NCI-H510A (cell line): ENCODE measurements at regions not wholly inside any gene's neighbourhood (a gene's known extent, or its start where the extent isn't known, plus 50 kb on each side); places are given as distances from the start of the nearest gene placed in this dataset.
"Not testable (repeated sequence)": the region's sequence is repeated elsewhere in the genome, so short reads cannot be mapped to it uniquely, and the experiment has no call there.

ENCODE experiments used
- DNase-seq: peaks from one replicate; lab custom pipeline; 2025; lab: John Stamatoyannopoulos, UW

DNA sequence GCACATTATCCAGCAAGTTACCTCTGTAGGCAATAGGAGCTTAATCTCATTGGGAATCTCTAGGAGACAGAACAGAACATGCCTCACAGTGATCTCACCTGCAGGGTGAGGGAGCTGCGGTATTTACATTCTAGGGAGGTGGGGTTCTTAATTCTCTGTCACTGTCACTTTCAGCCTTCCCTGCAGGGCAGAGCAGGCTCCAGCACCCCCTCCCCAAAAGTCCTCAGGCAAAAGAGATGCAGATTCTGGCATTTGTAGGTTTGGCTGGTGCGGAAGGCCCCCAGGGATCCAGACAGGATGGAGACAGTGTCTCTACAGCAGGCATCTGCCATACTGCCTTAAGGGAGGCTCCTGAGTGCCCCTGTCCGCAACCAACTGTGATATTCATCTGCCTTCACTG lies 166.4 kb upstream of the ATP6AP2 start:
- DNase-seq = no peak

DNA sequence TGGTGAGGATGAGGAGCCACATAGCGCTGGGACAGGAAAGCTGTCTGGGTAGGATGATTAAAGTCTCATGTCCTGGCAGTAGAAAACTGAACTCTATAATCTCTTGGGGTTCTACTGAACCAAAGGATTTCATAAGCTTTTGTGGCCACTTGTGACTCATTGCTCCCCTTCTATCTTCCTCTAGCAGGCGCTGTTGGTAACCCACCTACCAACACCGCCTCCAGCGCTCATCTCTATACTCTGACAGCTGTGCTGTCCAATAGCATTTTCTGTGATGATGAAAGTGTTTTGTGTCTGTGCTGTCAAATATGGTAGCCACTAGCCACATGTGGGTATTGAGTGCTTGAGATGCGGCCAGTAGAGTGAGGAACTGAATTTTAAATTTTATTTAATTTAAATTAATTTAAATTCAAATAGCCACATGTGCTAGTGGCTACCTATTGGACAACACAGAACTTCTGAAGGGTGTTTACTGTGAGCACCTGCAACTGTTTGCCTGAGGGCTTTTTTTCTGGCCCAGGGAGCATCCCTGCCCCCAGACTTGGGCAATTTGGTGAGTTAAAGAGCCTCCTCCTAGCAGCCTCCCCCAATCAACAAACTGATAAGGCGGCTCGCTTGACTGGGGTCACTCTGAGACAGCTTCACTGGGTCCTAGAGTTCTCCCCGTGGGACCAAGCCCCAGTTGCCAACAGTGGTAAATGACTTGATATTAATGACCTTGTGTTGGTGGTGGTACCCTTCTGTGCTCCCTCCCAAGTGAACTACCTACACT lies 169.2 kb upstream of the ATP6AP2 start:
- DNase-seq = no peak

DNA sequence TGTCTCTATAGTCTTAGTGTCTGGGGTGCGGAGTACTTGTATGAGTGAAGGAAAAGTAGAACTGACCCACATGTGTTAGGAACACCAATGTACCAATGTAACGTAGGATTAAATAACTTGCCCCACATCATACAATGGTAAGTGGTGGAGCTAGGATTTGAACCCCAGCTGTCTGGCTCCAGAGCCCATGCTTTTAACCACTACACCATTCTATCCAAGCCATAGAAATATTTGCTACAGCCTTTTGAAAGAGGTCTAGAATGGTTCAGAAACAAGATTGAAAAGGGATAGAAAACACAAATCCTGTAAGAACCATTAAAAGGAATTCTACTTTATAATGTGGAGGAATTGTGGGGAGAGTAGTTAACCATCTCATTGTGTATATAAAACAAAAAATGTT lies 169.9 kb upstream of the ATP6AP2 start:
- no peak for DNase-seq

DNA sequence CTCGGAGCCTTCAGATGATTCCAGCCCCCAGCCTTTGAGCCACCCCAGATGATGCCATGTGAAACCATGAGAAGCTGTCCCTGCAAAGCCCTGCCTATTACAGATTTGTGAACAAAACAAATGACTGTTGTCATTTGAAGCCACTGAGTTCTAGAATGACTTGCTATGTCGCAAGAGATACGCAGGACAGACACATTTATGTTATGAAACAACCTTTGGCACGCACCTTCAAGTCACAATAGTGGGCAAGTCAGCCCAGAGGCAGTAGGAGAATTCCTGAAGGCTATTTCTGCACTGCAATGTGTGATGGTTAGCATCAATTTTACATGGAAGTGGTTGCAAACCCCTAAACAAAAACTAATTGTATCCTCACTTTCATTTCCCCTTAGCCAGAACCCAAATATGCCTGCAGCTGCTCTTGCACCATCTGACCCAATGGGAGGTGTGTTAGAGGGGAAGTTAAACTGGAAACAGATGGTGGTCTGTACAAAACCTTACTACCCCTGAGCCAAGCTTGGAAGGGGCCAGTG lies 174.4 kb upstream of the ATP6AP2 start:
- no peak for DNase-seq

DNA sequence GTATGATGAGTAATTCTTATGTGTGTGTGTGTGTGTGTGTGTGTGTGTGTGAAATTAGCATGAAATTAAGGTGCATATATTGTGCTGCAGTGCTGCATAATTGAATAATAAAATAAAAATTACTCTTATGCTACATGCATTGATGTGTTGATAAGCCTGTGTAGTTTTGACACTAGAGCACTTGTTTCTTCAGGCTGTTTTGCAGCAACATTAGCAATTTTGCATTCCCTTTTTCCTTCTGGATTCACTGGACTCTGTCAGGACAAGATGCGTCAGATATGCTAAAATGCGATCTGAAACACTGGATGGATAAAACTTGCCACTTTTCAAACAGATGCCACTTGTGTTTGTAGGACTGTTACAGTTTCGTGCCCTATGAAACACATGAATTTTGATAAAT lies 175.4 kb upstream of the ATP6AP2 start:
- DNase-seq = no peak

DNA sequence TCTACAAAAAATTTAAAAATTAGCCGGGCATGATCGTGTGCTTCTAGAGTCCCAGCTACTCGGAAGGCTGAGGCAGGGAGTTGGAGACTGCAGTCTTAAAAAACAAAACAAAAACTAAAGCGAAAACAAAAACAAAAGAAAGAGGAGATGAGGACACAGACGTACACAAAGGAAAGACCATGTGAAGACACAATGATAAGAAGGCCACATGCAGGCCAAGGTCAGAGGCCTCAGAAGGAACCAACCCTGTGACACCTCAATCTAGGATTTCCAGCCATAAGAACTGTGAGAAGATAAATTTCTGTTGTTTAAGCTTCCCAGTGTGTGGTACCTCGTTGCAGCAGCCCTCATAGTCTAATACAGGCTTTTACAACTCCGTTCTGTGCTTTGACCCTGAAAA lies 177.0 kb upstream of the ATP6AP2 start:
- DNase-seq = no peak

DNA sequence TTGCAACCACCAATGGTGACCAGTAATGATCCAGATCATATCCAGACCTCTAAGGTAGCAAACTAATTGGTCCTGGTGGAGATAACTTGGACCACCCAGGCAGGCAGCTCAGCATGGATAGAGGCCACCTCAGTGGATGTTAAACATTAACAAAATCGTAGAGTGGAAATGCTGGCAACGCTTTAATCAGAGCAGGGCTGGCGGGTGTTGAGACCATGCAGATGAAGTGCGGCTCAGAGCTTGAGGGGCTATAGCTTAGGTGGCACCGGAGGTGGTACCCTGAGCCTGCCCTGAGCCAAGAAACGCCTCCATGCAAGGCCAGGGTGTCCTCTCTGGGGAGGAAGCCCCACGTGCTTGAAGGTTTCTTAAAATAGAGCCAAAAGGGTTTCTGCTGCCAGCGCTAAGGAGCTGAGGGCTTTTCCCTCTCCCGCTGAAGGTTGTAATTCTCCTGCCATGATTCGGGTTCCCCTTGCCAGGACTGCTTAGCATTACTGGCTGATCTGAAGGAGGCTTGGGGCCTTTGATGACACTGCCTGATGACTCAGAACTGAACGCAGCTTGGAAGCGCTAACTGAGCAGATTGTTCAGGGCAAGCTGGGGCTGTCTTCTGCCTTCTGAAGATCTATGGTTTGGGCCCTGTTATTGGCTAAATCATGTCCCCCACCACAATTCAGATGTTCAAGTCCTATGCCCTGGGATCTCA lies 177.8 kb upstream of the ATP6AP2 start:
- DNase-seq = no peak

DNA sequence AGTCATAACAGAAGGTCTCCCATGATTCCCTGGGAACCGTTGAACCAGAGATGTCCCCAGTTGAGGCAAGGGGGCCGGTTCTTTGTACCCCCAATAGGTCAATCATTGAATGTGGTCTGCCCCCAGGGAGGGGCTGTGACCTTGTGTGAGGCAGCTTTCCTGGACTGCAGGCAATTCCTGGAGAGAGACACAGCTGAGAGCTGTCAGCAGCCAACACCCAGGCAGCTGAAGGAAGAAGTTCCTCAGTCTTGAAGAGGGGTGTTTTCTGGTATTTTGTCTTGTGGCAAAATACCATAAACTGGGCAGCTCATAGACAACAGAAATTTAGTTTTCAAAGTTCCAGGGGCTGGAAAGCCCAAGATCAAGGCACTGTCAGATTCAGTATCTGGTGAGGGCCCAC lies 185.7 kb upstream of the ATP6AP2 start:
- DNase-seq = no peak

DNA sequence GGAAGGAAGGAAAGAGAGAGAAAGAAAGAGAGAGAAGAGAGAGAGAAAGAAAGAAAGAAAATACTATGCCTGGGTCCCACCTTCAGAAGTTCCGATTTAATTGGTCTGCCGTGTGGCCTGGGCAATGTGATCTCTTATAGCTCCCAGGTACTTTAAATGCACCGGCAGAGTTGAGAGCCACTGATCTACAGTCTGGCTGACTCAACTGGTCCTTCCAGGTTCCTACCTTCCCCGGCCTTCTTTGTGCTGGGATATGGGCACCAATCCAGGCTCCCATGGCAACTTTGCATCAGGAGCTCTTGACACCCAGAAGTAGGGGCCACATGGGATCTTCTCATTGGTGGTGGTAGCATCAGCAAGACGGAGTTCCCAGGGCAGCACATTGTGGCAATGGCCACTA lies 186.5 kb upstream of the ATP6AP2 start:
- DNase-seq = peak; percentile 51

DNA sequence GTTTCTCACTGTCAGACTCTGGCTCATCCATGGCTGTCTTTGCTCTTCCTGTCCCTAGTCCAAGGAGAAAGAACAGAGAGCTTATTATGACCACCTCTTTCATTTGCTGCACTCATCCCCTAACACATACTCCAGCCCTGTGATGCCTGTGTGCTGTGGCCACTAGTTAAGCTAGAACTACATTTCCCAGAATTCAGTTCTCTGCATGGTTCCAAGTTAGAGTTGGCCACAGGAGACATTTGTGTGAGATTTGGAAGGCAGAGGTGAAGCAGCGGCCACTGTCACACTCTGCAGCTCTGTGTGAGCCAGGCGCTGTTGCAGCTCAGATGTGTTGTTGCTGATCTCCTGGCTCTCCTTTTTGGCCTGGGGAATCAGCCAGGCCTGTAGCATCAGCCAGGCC lies 188.2 kb upstream of the ATP6AP2 start:
- no peak for DNase-seq

DNA sequence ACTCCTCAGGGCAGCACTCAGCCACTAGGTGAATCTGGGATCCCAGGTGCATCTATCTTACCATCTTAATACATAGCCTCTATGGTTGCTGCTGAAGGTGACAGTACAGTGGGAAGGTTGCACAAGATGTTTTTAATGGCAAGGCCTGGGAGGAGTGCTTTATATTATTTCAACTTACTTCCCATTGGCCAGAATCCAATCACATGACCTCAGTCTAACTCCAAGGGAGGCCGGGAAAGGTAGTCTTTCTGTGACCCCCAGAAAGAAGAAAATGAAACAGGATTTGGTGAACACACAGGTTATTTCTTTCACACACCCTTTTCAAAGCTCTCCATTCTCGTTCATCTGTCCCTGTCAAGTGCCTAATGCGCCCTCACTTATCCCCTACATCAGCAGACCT lies 189.1 kb upstream of the ATP6AP2 start:
- DNase-seq = no peak

DNA sequence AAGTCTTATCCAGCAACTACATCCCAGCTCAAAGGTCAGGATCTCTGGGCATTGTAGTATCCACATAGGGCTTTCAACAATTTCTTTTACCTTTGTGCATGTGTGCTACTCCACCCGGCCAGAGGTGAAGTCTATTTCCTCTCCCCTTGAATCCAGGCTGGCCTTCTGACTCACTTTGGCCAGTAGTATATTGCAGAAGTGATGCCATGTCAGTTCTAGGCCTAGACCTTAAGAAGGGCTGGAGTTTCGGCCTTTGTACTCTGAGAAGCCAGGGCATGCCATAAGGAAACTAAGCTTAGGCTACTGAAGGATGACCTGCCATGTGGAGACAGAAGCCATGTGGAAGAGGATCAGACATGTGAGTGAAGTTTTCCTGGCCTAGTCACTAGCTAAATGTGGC lies 191.2 kb upstream of the ATP6AP2 start:
- no peak for DNase-seq

DNA sequence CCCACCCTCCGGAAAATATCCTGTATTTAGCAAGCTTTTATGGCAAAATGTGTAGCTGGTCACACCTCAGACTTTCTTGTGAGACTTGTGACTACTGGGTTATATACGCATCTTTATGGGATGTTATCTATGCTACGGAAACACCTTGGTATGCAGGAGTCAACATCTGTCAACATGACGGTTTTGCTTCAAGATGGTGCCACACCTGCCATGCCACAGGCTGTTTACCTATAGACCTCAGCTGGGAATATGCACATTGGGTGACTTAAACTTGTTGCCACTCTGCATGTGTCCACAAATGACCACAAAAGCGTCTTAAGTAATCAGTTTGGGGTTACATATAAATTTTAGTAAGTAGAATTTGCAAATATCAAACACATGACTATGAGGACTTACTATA lies 192.3 kb upstream of the ATP6AP2 start:
- DNase-seq = no peak

DNA sequence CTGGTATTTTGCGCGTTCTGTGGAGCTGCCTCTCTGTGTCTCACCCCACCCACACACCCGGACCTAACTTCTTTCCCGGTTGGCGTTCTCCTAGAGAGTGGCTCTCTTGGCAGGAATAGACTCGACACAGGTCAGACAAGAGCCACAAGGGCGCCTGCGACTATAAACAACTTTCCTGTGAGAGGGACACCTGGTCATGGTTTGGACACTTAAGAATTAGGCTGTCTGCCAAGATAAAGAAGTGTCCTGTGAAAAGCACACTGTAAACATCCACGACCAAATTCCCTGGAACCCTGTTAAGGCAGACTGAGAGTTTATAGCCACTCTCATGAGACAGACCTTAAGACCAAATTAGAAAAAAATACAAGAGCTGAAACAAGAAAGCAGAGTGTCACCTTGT lies 192.9 kb upstream of the ATP6AP2 start:
- not testable (repeated sequence) for DNase-seq

DNA sequence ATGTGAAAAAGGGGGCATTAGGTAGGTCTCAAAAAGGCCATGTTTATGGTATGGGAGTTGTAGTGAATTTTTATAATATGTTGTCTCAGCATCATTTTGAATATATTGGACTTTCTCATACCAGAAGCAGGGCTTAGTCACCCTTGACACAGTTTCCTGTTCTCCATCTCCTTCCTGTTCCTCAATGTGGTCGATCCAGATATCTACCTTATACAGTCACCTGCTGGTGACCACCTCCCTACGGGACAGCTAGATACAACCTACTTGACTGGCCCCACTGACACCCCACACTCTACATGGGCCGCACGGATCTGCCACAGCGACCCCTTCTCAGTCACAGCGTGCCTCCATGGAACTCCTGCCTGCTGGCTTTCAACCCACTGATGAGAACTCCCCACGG lies 193.5 kb upstream of the ATP6AP2 start:
- not testable (repeated sequence) for DNase-seq

DNA sequence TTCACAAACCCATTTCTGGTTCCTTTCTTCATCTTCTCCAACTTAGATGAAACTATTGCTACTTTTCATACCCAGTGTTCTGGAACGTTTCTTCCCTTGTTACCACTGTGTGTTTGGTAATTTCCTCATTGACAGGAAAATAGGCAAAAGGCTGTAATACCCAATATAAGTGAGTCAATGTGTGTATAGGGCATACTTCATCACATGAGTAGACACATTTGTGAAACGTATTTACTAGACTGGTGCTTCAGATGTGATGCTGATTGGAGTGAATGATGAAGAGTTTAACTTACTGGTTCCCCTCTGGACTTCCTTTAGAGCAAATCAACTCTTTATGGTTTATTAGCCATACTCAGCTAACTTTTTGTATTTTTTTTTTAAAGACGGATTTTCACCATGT lies 195.1 kb upstream of the ATP6AP2 start:
- no peak for DNase-seq

DNA sequence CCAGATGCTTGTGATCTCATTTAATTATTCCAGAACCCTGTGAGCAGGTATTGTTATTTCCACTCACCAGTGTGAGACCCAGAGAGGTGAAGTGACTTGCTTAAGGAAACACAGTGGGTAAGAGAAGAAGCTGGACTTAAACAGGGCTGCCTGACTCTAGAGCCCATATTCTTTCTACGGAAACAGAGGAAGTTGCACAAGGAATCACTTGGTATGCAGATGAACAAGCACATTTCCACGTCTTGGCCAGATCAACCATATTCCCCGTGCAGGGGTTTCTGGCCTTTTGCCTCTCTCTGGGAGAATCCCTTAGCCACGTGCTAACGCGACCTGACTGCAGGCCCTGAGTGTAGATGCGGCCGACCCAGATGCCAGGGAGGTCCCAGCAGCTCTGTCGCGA lies 195.5 kb upstream of the ATP6AP2 start:
- no peak for DNase-seq

DNA sequence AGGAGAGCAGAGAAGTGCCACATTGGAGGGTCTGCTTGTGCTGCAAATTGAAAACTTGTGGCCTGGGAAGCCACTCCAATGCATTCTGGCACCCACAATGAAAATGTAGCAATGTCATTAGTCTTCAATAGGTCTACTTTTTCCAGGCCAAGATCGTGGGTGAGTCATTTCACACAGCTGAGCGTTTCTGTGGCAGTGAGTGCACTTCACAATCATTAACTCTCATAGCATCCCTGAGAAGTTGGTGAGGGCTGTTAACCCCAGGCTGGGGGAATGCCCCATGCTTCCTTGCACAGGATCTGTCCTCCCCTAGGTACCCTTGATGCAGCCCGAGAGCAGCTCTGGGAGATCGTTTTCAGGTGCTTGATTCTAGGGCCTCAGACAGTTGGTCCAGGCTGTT lies 196.8 kb upstream of the ATP6AP2 start:
- no peak for DNase-seq

DNA sequence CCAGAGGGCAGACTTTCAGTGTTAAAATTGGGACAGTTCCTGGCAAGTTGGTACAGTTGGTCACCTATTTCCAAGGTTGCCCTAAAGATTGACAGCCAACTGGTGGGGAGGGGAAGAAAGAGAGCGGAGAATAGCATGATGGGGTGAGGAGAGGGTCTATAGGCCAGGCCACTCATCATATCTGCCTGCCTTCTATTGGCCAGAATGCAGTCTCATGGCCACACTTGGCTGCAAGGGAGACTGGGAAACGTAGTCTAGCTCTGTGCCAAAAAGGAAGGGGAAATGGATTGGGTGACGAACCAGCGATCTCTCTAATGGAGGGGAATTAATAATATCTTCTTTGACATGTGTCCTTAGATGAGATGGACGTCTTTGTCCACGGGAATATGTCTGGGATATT lies 197.4 kb upstream of the ATP6AP2 start:
- DNase-seq = no peak

DNA sequence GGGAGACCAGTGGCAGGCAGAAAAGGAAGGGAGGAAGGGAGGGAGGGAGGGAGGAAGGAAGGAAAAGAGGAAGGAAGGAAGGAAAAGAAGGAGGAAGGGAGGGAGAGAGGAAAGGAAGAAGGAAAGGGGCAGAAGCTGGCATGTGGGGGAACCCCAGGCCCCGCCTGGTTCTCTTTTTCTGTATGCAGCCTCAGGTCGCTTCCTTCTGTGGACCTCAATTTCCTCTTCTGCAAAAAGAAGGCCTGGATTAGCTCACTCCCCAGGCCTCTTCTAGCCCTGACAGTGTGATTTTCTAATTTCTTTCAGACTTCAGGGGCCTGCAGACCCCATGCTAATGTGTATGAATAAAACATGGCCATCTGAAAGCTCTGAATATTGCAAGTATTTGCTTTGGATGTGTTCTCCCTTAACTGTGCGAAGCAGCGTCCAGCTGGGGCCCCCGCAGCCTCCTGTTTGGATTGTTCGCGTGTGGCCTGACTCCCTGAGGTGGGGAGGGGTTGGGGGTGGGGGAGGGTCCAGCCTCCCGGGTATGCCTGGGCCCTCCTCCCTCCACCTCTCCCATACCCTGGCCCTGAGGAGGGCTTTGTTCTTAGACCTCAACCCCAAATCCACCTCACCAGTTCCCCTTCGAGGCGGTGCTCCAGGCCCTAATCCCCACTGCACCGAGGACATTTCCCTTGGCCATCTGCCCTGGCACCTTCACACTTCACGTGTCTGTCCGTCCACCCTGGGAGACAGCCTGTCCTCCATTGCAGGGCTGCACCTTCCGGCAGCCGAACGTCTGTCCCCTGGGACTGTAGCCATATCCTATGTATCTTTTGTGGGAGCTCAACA lies 199.9 kb upstream of the ATP6AP2 start:
- no peak for DNase-seq

DNA sequence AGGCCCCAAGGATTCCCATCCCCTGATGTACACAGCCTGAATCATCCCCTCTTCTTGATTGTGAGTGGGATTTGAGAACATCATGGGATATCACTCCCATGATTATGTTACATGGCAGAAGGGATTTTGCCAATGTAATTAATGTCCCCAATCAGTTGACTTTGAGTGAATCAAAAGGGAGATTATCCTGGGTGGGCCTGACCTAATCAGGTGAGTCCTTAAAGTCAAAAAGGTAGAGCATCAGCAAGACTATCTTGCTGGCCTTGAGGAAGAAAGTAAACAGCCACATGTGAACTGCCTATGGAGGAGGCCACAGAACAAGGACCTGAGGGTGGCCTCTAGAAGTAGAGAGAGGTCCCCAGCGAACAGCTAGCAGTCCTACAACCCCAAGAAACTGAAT lies 203.1 kb upstream of the ATP6AP2 start:
- DNase-seq = no peak

DNA sequence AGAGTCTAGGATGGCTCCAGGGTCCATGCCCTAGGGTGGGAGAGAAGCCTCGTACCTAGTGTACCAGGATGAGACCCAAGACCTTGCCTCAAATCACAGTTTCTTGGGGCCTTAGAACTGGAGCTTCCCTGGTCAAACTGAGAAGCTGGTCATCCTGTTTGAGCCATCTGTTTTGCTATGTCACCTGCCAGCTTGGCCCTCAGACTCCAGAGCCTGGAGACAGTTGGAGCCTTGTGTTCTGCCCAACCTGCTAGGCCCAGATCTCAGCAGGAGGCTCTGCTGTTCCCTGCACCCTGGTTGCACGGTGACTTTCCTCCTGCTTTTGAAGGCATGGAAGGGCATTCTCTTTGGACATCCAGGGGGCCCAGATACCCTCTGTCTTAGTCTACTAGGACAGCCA lies 206.3 kb upstream of the ATP6AP2 start:
- no peak for DNase-seq

DNA sequence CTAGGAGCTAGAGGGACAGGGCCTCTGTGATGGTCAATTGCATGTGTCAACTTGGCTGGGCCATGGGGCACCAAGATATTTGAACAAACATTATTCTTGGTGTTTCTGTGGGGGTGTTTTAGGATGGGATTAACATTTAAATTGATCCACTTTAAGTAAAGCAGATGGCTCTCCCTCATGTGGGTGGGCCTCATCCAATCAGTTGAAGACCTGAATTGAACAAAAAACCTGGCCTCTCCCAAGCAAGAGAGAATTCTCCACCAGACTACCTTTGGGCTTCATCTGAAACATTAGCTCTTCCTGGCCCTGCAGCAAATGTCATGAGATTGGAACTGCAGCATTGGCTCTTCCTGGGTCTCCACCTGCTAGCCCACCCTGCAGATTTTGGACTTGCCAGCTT lies 207.1 kb upstream of the ATP6AP2 start:
- DNase-seq = no peak
